DOHH2 (cell line): ENCODE measurements at regions not wholly inside any gene's neighbourhood (a gene's known extent, or its start where the extent isn't known, plus 50 kb on each side); places are given as distances from the start of the nearest gene placed in this dataset.

Experiments
- CTCF ChIP-seq: fragments of 200-600 bp; sonication (generic); IDR thresholded peaks from one replicate; pipeline ENCODE4 v1.5.1; 2014; ENCODE audit warnings: antibody characterized with exemption, mild to moderate bottlenecking, low read depth, low read length; ENCODE audit not compliant: poor library complexity, severe bottlenecking
- EZH2phosphoT487 ChIP-seq: fragments of 200-600 bp; sonication (generic); IDR thresholded peaks from 2 replicates; pipeline ENCODE4 v1.6.1; 2017; ENCODE audit warnings: borderline replicate concordance, mild to moderate bottlenecking, antibody characterized with exemption, low read length, moderate library complexity, mixed read lengths

- TF ChIP-seq CTCF: no peak
- no peak for TF ChIP-seq EZH2phosphoT487
These were observed 355.8 kb upstream of the SASH1 start for GRCh38 chr6:147986846-147987245.
